ENCODE measurements at regions not wholly inside any gene's neighbourhood (a gene's known extent, or its start where the extent isn't known, plus 50 kb on each side); places are given as distances from the start of the nearest gene placed in this dataset.

DNA sequence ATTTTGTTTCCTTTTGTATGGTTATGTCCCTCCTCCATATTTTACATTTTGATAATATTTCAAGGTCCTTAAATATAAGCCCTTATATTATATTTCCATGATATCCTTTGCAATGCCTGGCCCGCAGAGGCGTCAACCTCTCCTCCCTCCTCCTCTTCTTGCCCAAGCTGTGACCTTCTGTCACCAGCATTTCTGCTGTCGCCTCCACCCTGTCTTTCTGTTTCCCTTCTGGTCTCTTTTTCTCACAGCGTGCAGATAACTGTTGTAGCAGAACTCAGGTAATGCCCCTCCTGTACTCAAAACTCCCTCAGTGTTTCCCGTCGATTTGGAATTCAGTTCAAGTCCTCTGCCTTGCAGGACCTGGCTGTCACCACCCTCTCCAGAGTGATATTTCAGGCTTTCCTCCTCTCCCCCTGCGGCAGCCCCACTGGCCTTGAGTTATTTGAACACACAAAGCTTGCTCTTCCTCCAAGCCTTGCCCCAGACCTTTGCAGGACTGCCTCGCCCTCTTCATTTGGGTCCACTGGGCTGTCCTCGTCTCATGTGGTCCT lies 709.3 kb downstream of the DCDC2C start:
- Mint-ChIP-seq H3K27ac (no peak overlapping the region), H3K4me1 (no peaks in the 10 kb centered on the region), H3K9me3 (peaks cover 6 to 28% (median 18%) of the 10 kb centered on the region in 8 donors), H3K4me3 (peak overlapping the region in 1 of 8 donors; percentile 41), H3K27me3 (no peaks in the 10 kb centered on the region), H3K36me3 (no peaks in the 10 kb centered on the region)
- Histone ChIP-seq H3K27ac (ENCODE audit: low read depth, low read length) (no peak overlapping the region), H3K27me3 (ENCODE audit: insufficient read depth, low read length) (no peaks in the 10 kb centered on the region), H3K4me3 (ENCODE audit: low read length in 2 of 2) (no peak overlapping the region), H3K4me1 (ENCODE audit: insufficient read depth, low read length) (no peaks in the 10 kb centered on the region), H3K9me3 (ENCODE audit: control insufficient read depth in 1 of 2, low read length in 2 of 2) (no peaks in the 10 kb centered on the region), H3K36me3 (ENCODE audit: insufficient read depth, low read length) (no peaks in the 10 kb centered on the region)
- intact Hi-C loops (cut with micrococcal nuclease): no loop called here
- DNase-seq: no peak
- ChIA-PET POLR2A (ENCODE audit: partially characterized antibody) (no interaction called here), CTCF (ENCODE audit: partially characterized antibody) (no interaction called here)

DNA sequence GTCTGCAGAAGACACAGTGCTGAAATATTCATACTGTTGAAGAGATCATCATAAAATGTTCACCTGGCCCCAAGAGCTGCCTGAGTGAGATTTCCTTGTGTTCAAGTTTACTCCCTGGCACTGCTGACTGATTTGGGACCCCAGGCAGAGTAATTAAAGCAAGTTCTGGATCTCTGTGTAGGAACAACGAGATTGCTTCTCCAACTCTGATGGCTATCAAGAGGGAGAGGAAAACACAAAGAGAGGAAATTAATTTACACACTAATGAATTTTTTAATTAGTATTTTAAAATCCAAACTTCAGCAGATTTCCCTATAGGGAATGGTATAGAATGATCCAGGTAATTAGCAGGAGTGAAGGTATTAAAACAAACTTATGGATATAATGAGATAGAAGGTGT lies 711.8 kb downstream of the DCDC2C start:
- Histone ChIP-seq H3K36me3 (ENCODE audit: insufficient read depth, low read length) (no peaks in the 10 kb centered on the region), H3K27me3 (ENCODE audit: insufficient read depth, low read length) (no peaks in the 10 kb centered on the region), H3K4me3 (ENCODE audit: low read length in 2 of 2) (no peak overlapping the region), H3K27ac (ENCODE audit: low read depth, low read length) (no peak overlapping the region), H3K4me1 (ENCODE audit: insufficient read depth, low read length) (no peaks in the 10 kb centered on the region), H3K9me3 (ENCODE audit: control insufficient read depth in 1 of 2, low read length in 2 of 2) (no peaks in the 10 kb centered on the region)
- H3K27ac Mint-ChIP-seq: no peak overlapping the region
- DNase-seq: no peak
- H3K27me3 Mint-ChIP-seq: no peaks in the 10 kb centered on the region
- no peaks in the 10 kb centered on the region for H3K36me3 Mint-ChIP-seq
- intact Hi-C loops (cut with micrococcal nuclease): no loop called here
- ChIA-PET POLR2A (ENCODE audit: partially characterized antibody) (no interaction called here), CTCF (ENCODE audit: partially characterized antibody) (no interaction called here)
- H3K4me3 Mint-ChIP-seq: no peak overlapping the region
- peaks cover 8 to 27% (median 21%) of the 10 kb centered on the region in 8 donors for H3K9me3 Mint-ChIP-seq
- H3K4me1 Mint-ChIP-seq: no peaks in the 10 kb centered on the region

GRCh38 chr2:4415810-4416413 lies 712.5 kb downstream of the DCDC2C start:
- no peak for DNase-seq
- Histone ChIP-seq H3K4me1 (ENCODE audit: insufficient read depth, low read length) (no peaks in the 10 kb centered on the region), H3K9me3 (ENCODE audit: control insufficient read depth in 1 of 2, low read length in 2 of 2) (no peaks in the 10 kb centered on the region), H3K27me3 (ENCODE audit: insufficient read depth, low read length) (no peaks in the 10 kb centered on the region), H3K27ac (ENCODE audit: low read depth, low read length) (no peak overlapping the region), H3K4me3 (ENCODE audit: low read length in 2 of 2) (no peak overlapping the region), H3K36me3 (ENCODE audit: insufficient read depth, low read length) (no peaks in the 10 kb centered on the region)
- Mint-ChIP-seq H3K27me3 (no peaks in the 10 kb centered on the region), H3K36me3 (no peaks in the 10 kb centered on the region), H3K9me3 (peaks cover 8 to 24% (median 18%) of the 10 kb centered on the region in 8 donors), H3K4me1 (no peaks in the 10 kb centered on the region), H3K4me3 (no peak overlapping the region), H3K27ac (no peak overlapping the region)
- POLR2A ChIA-PET (ENCODE audit: partially characterized antibody): no interaction called here
- intact Hi-C loops (cut with micrococcal nuclease): no loop called here
- CTCF ChIA-PET (ENCODE audit: partially characterized antibody): no interaction called here

GRCh38 chr2:4416431-4416830 lies 713.1 kb downstream of the DCDC2C start:
- peaks cover 8 to 27% (median 18%) of the 10 kb centered on the region in 8 donors for H3K9me3 Mint-ChIP-seq
- no peaks in the 10 kb centered on the region for H3K27me3 ChIP-seq (ENCODE audit: insufficient read depth, low read length)
- ChIA-PET CTCF (ENCODE audit: partially characterized antibody) (no interaction called here), POLR2A (ENCODE audit: partially characterized antibody) (no interaction called here)
- H3K4me3 Mint-ChIP-seq: no peak overlapping the region
- no peaks in the 10 kb centered on the region for H3K9me3 ChIP-seq (ENCODE audit: control insufficient read depth in 1 of 2, low read length in 2 of 2)
- no peak overlapping the region for H3K27ac ChIP-seq (ENCODE audit: low read depth, low read length)
- H3K4me1 Mint-ChIP-seq: no peaks in the 10 kb centered on the region
- H3K27me3 Mint-ChIP-seq: no peaks in the 10 kb centered on the region
- DNase-seq: no peak
- H3K36me3 Mint-ChIP-seq: no peaks in the 10 kb centered on the region
- no peaks in the 10 kb centered on the region for H3K4me1 ChIP-seq (ENCODE audit: insufficient read depth, low read length)
- intact Hi-C loops (cut with micrococcal nuclease): no loop called here
- no peak overlapping the region for H3K27ac Mint-ChIP-seq
- H3K36me3 ChIP-seq (ENCODE audit: insufficient read depth, low read length): no peaks in the 10 kb centered on the region
- no peak overlapping the region for H3K4me3 ChIP-seq (ENCODE audit: low read length in 2 of 2)

- H3K27ac Mint-ChIP-seq: peak overlapping the region in 1 of 7 donors; percentile 47
- Histone ChIP-seq H3K4me3 (ENCODE audit: low read length in 2 of 2) (no peak overlapping the region), H3K27me3 (ENCODE audit: insufficient read depth, low read length) (no peaks in the 10 kb centered on the region), H3K4me1 (ENCODE audit: insufficient read depth, low read length) (no peaks in the 10 kb centered on the region), H3K36me3 (ENCODE audit: insufficient read depth, low read length) (no peaks in the 10 kb centered on the region), H3K27ac (ENCODE audit: low read depth, low read length) (no peak overlapping the region), H3K9me3 (ENCODE audit: control insufficient read depth in 1 of 2, low read length in 2 of 2) (no peaks in the 10 kb centered on the region)
- H3K27me3 Mint-ChIP-seq: no peaks in the 10 kb centered on the region
- ChIA-PET CTCF (ENCODE audit: partially characterized antibody) (no interaction called here), POLR2A (ENCODE audit: partially characterized antibody) (no interaction called here)
- DNase-seq: no peak
- H3K9me3 Mint-ChIP-seq: peaks cover 5 to 20% (median 11%) of the 10 kb centered on the region in 8 donors
- no peaks in the 10 kb centered on the region for H3K4me1 Mint-ChIP-seq
- no peak overlapping the region for H3K4me3 Mint-ChIP-seq
- H3K36me3 Mint-ChIP-seq: no peaks in the 10 kb centered on the region
- intact Hi-C loops (cut with micrococcal nuclease): no loop called here
Measured at GRCh38 chr2:4417771-4418170, 714.4 kb downstream of the DCDC2C start.

DNA sequence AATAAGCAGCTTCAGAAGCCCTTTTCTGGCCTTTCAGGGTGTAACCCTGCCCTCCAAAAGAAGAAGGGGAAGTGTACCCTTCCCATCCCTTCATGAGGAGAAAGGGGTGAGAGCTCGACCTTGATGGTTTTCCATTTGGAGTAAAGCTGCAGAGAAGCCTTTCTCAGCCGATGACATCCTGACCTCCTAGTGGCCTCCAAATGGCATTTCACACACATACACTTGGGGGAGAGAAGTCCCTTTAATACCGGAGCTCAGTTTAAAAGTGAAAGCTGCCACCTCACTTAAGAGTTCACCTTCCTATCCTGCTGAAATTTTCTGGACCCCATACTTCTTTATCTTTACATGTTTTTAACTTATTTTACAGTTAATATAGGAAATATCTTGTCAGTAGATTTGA lies 716.7 kb downstream of the DCDC2C start:
- Histone ChIP-seq H3K36me3 (ENCODE audit: insufficient read depth, low read length) (no peaks in the 10 kb centered on the region), H3K27me3 (ENCODE audit: insufficient read depth, low read length) (no peaks in the 10 kb centered on the region), H3K4me3 (ENCODE audit: low read length in 2 of 2) (no peak overlapping the region), H3K4me1 (ENCODE audit: insufficient read depth, low read length) (no peaks in the 10 kb centered on the region), H3K27ac (ENCODE audit: low read depth, low read length) (no peak overlapping the region), H3K9me3 (ENCODE audit: control insufficient read depth in 1 of 2, low read length in 2 of 2) (no peaks in the 10 kb centered on the region)
- DNase-seq: no peak
- intact Hi-C loops (cut with micrococcal nuclease): no loop called here
- H3K4me1 Mint-ChIP-seq: no peaks in the 10 kb centered on the region
- no peaks in the 10 kb centered on the region for H3K27me3 Mint-ChIP-seq
- H3K9me3 Mint-ChIP-seq: peaks cover 0 to 20% (median 11%) of the 10 kb centered on the region in 8 donors
- ChIA-PET CTCF (ENCODE audit: partially characterized antibody) (no interaction called here), POLR2A (ENCODE audit: partially characterized antibody) (no interaction called here)
- H3K27ac Mint-ChIP-seq: no peak overlapping the region
- no peak overlapping the region for H3K4me3 Mint-ChIP-seq
- no peaks in the 10 kb centered on the region for H3K36me3 Mint-ChIP-seq

GRCh38 chr2:4424153-4424552 lies 720.8 kb downstream of the DCDC2C start:
- Histone ChIP-seq H3K27ac (ENCODE audit: low read depth, low read length) (no peak overlapping the region), H3K36me3 (ENCODE audit: insufficient read depth, low read length) (no peaks in the 10 kb centered on the region), H3K9me3 (ENCODE audit: control insufficient read depth in 1 of 2, low read length in 2 of 2) (no peaks in the 10 kb centered on the region), H3K4me3 (ENCODE audit: low read length in 2 of 2) (no peak overlapping the region), H3K27me3 (ENCODE audit: insufficient read depth, low read length) (no peaks in the 10 kb centered on the region), H3K4me1 (ENCODE audit: insufficient read depth, low read length) (no peaks in the 10 kb centered on the region)
- no peaks in the 10 kb centered on the region for H3K27me3 Mint-ChIP-seq
- H3K4me3 Mint-ChIP-seq: no peak overlapping the region
- peaks cover 0 to 14% (median 8%) of the 10 kb centered on the region in 8 donors for H3K9me3 Mint-ChIP-seq
- no peak overlapping the region for H3K27ac Mint-ChIP-seq
- no peaks in the 10 kb centered on the region for H3K4me1 Mint-ChIP-seq
- POLR2A ChIA-PET (ENCODE audit: partially characterized antibody): no interaction called here
- H3K36me3 Mint-ChIP-seq: no peaks in the 10 kb centered on the region
- CTCF ChIA-PET (ENCODE audit: partially characterized antibody): no interaction called here
- intact Hi-C loops (cut with micrococcal nuclease): no loop called here
- no peak for DNase-seq

DNA sequence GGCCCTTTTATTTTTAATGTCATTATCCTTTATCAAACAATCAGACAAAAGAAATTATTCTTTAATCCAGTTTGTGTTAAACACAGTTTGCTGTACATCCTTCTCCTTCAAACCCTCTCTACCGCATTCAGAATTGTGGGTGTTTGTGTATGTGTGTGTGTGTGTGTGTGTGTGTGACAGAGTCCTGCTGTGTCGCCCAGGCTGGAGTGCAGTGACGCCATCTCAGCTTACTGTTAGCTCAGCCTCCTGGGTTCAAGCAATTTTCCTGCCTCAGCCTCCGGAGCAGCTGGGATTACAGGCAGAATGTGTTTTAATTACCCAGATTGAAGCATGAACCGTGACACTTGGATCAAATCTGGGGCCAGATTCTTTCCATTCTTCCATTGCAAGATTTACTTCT lies 723.7 kb downstream of the DCDC2C start:
- peaks cover 0 to 14% (median 6%) of the 10 kb centered on the region in 8 donors for H3K9me3 Mint-ChIP-seq
- peak overlapping the region in 1 of 8 donors; percentile 39 for H3K4me3 Mint-ChIP-seq
- no peaks in the 10 kb centered on the region for H3K9me3 ChIP-seq (ENCODE audit: control insufficient read depth in 1 of 2, low read length in 2 of 2)
- H3K4me1 Mint-ChIP-seq: no peaks in the 10 kb centered on the region
- CTCF ChIA-PET (ENCODE audit: partially characterized antibody): no interaction called here
- intact Hi-C loops (cut with micrococcal nuclease): no loop called here
- no peaks in the 10 kb centered on the region for H3K36me3 Mint-ChIP-seq
- H3K27ac ChIP-seq (ENCODE audit: low read depth, low read length): no peak overlapping the region
- DNase-seq: no peak
- H3K4me1 ChIP-seq (ENCODE audit: insufficient read depth, low read length): no peaks in the 10 kb centered on the region
- no peak overlapping the region for H3K4me3 ChIP-seq (ENCODE audit: low read length in 2 of 2)
- no peaks in the 10 kb centered on the region for H3K27me3 Mint-ChIP-seq
- H3K27me3 ChIP-seq (ENCODE audit: insufficient read depth, low read length): no peaks in the 10 kb centered on the region
- H3K27ac Mint-ChIP-seq: no peak overlapping the region
- POLR2A ChIA-PET (ENCODE audit: partially characterized antibody): no interaction called here
- no peaks in the 10 kb centered on the region for H3K36me3 ChIP-seq (ENCODE audit: insufficient read depth, low read length)

Measured in CD4-positive, alpha-beta memory T cell (primary cell).